CD4-positive, CD25-positive, alpha-beta regulatory T cell (primary cell): ENCODE measurements at regions not wholly inside any gene's neighbourhood (a gene's known extent, or its start where the extent isn't known, plus 50 kb on each side); places are given as distances from the start of the nearest gene placed in this dataset.

ENCODE experiments used
- ATAC-seq, 2 donors: fragments of 150-1000 bp; cut with Tn5 transposase; one replicate each; pipeline ENCODE4 v1.10.0; 2021; ENCODE audit warnings: low read depth in 2 of 2, moderate number of reproducible peaks in 2 of 2, moderate library complexity in 1 of 2
- DNase-seq, 3 donors: peaks; one replicate each; pipeline versions ENCODE4 v3.0.0 to v3.0.0-alpha.2; 2012 to 2022; ENCODE audit warnings: mixed read lengths in 1 of 3
- H3K27ac ChIP-seq: one replicate; pipeline ENCODE4 v1.7.0; 2013; ENCODE audit warnings: mild to moderate bottlenecking, low read length; ENCODE audit not compliant: insufficient read depth, poor library complexity, severe bottlenecking
- H3K27me3 ChIP-seq: one replicate; pipeline ENCODE4 v1.7.0; 2013; ENCODE audit warnings: low read length; ENCODE audit not compliant: control insufficient read depth, insufficient read depth
- H3K36me3 ChIP-seq: one replicate; pipeline ENCODE4 v1.7.0; 2013; ENCODE audit warnings: mild to moderate bottlenecking, low read length, moderate library complexity; ENCODE audit not compliant: control insufficient read depth, insufficient read depth
- H3K4me1 ChIP-seq: 2 replicates; pipeline ENCODE4 v1.7.0; 2013; ENCODE audit warnings: mild to moderate bottlenecking, low read length; ENCODE audit not compliant: insufficient read depth, control insufficient read depth, poor library complexity, severe bottlenecking
- H3K4me3 ChIP-seq: one replicate; pipeline ENCODE4 v1.7.0; 2013; ENCODE audit warnings: low read depth, mild to moderate bottlenecking, low read length, moderate library complexity
- H3K9me3 ChIP-seq, 2 experiments: 1 replicate in 1 of 2; 2 replicates in 1 of 2; pipeline ENCODE4 v1.7.0; 2013; ENCODE audit warnings: low read length in 2 of 2, mild to moderate bottlenecking in 1 of 2, moderate library complexity in 1 of 2; ENCODE audit not compliant: control insufficient read depth in 2 of 2
- H3K27ac Mint-ChIP-seq, 3 donors: one replicate each; pipeline ENCODE4 v1.8.0; 2020 to 2022; ENCODE audit warnings: mild to moderate bottlenecking in 3 of 3, mixed read lengths in 3 of 3, moderate library complexity in 2 of 3
- H3K27me3 Mint-ChIP-seq: one replicate; pipeline ENCODE4 v1.8.0; 2022; ENCODE audit warnings: mild to moderate bottlenecking, mixed read lengths
- H3K36me3 Mint-ChIP-seq: one replicate; pipeline ENCODE4 v1.8.0; 2020; ENCODE audit warnings: mixed read lengths
- H3K4me1 Mint-ChIP-seq, 4 donors: one replicate each; pipeline ENCODE4 v1.8.0; 2020 to 2022; ENCODE audit warnings: mixed read lengths in 4 of 4, mild to moderate bottlenecking in 1 of 4
- H3K4me3 Mint-ChIP-seq, 4 donors: one replicate each; pipeline ENCODE4 v1.8.0; 2020 to 2022; ENCODE audit warnings: mild to moderate bottlenecking in 4 of 4, mixed read lengths in 4 of 4, moderate library complexity in 3 of 4
- H3K9me3 Mint-ChIP-seq, 7 donors: one replicate each; pipeline ENCODE4 v1.8.0; 2020 to 2022; ENCODE audit warnings: mixed read lengths in 7 of 7, mild to moderate bottlenecking in 3 of 7, moderate library complexity in 2 of 7

DNA sequence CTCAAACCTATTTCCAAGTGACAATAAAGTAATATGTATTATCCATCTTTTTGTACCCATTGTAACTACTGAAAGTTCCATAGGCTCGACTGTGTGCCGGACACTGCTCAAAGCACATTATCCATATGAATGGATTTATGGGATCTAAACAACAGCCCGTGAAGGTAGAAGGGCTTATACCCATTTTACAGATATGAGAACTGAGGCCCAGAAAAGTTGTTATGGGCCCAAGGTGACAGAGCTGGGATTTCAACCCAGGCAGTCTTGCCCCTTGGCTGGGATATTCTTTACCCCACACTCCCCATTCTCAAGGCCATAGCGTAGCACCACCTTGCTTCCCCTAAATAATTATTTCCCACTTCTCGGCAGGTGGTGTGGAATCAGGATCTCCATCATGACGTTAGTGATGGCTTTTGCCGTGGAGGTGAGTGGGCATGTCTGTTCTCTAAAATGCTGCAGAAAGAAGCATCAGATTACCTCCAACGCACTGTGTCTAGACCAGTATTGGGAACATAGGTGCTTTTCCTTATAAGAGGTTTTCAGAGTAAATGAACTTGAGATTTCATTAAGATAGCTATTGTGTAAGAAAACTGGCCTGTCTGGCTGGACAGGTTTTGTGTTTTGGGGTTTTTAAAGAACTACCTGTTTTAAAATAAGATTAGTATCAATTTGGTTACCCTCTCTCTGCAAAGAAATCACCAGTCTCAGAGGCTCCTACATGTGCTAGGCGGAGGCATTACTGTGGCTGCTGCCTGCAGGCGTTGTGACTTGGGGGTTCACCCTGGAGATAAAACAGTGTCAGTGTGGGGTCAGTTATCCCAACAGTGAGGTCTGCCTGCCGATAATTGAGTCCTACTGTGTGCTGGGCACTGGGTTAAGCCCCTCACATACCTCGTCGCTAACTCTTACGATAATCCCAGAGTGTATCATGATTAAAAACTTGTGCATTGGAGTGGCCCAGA lies 85.1 kb upstream of the SDK1 start:
- no peaks in the 10 kb centered on the region for H3K36me3 Mint-ChIP-seq
- DNase-seq (no peak), ATAC-seq (no peak)
- no peak overlapping the region for H3K4me3 ChIP-seq
- H3K27me3 Mint-ChIP-seq: peaks cover 34% of the 10 kb centered on the region
- H3K27ac ChIP-seq: no peak overlapping the region
- H3K9me3 Mint-ChIP-seq: no peaks in the 10 kb centered on the region
- no peaks in the 10 kb centered on the region for H3K36me3 ChIP-seq
- H3K27me3 ChIP-seq: peaks cover 2% of the 10 kb centered on the region
- H3K4me1 ChIP-seq: no peaks in the 10 kb centered on the region
- no peaks in the 10 kb centered on the region for H3K9me3 ChIP-seq
- H3K4me1 Mint-ChIP-seq: no peaks in the 10 kb centered on the region
- no peak overlapping the region for H3K27ac Mint-ChIP-seq
- H3K4me3 Mint-ChIP-seq: no peak overlapping the region

DNA sequence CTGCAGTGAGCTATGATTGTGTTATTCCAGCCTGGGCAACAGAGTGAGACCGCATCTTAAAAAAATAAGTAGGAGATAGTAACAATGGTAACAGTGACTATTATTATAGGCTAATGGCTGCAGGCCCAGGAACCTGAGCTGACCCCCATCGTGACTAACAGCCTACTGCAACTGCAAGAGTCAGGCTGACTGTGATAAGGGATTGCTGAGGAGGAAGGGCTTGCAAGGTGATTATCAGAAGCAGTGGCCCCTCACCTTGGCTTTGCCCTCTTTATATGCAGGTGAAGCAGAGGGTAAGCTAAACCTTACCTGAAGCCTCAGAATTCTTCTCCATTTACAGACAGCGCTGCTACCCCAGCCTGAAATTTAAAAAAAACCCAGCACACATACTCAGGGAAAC lies 83.9 kb upstream of the SDK1 start:
- peaks cover 39% of the 10 kb centered on the region for H3K27me3 Mint-ChIP-seq
- H3K27ac ChIP-seq: no peak overlapping the region
- no peaks in the 10 kb centered on the region for H3K36me3 ChIP-seq
- H3K9me3 ChIP-seq: no peaks in the 10 kb centered on the region
- H3K36me3 Mint-ChIP-seq: no peaks in the 10 kb centered on the region
- no peaks in the 10 kb centered on the region for H3K4me1 Mint-ChIP-seq
- ATAC-seq (no peak), DNase-seq (no peak)
- H3K27me3 ChIP-seq: peaks cover 2% of the 10 kb centered on the region
- H3K4me3 ChIP-seq: no peak overlapping the region
- H3K4me3 Mint-ChIP-seq: no peak overlapping the region
- H3K4me1 ChIP-seq: no peaks in the 10 kb centered on the region
- no peak overlapping the region for H3K27ac Mint-ChIP-seq
- H3K9me3 Mint-ChIP-seq: no peaks in the 10 kb centered on the region

DNA sequence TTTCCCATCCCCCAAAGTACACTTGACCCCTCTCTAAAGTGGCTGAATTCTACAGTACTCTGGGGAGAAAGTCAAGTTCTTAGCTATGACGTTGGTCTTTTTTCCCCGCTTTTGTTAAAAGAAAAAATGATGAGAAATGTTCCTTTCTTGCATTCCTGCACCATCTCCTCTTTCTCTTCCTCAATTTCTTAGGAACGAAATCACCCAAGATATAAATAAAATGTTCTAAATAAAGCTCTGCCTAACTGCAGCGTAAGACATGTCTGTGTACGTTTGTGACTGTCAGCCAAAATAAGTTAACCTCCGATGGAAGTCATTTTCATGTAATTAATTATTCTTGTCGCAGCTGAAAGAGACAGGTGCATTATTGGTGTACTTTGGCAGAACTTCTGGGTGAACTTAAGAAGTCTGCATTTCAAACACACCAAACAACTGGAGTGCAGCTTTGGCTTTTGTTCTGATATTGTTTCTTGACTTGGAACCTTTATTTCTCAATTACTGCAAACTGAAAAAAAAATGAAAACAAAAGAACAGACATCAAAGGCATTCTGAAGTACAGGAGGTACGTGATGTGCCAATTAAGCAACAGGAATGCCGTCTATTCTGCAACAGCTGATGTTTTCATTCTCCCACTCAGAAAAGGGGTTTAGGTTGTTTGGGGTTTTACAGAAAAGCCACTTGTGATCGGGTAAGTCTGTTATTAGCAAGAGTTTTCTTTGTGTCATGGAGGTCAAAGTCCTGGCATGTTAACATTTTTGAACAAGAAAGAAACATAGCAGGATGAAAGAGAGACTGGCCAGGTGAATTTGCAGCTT lies 82.4 kb upstream of the SDK1 start:
- H3K36me3 Mint-ChIP-seq: no peaks in the 10 kb centered on the region
- Histone ChIP-seq H3K4me1 (no peaks in the 10 kb centered on the region), H3K27me3 (peaks cover 6% of the 10 kb centered on the region), H3K27ac (no peak overlapping the region), H3K4me3 (no peak overlapping the region), H3K36me3 (no peaks in the 10 kb centered on the region), H3K9me3 (no peaks in the 10 kb centered on the region)
- H3K4me3 Mint-ChIP-seq: no peak overlapping the region
- no peak for DNase-seq
- no peak overlapping the region for H3K27ac Mint-ChIP-seq
- no peak for ATAC-seq
- H3K4me1 Mint-ChIP-seq: no peaks in the 10 kb centered on the region
- H3K27me3 Mint-ChIP-seq: peaks cover 43% of the 10 kb centered on the region
- no peaks in the 10 kb centered on the region for H3K9me3 Mint-ChIP-seq

DNA sequence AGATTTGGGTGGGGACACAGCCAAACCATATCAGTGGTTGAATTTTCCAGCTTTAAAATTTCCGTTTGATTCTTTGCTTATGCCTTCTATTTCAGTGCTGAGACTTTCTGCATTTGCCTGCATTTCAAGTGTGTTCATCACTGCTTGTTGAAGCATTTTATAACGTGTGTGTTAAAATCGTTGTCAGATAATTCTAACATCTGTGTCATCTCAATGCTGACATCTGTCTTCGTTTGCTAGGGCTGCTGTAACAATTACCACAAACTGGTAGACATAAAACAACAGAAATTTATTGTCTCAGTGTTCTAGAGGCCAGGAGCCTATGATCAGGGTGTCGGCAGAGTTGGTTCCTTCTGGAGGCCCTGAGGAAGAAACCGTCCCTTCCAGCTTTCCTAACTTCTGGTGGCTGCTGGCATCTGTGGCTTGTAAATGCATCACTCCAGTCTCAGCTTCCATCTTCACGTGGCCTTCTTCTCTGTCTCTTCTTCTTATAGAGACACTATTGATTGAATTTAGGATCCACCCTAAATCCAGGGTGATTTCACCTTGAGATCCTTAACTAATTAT lies 71.1 kb upstream of the SDK1 start:
- Mint-ChIP-seq H3K27ac (no peak overlapping the region), H3K4me1 (peaks cover 0 to 9% (median 7%) of the 10 kb centered on the region in 4 donors), H3K27me3 (peaks cover 32% of the 10 kb centered on the region), H3K36me3 (no peaks in the 10 kb centered on the region), H3K4me3 (no peak overlapping the region), H3K9me3 (peaks cover 0 to 6% (median 2%) of the 10 kb centered on the region in 7 donors)
- H3K27me3 ChIP-seq: no peaks in the 10 kb centered on the region
- no peak for DNase-seq
- no peaks in the 10 kb centered on the region for H3K36me3 ChIP-seq
- no peaks in the 10 kb centered on the region for H3K4me1 ChIP-seq
- no peak for ATAC-seq
- no peak overlapping the region for H3K27ac ChIP-seq
- H3K9me3 ChIP-seq: no peaks in the 10 kb centered on the region
- H3K4me3 ChIP-seq: no peak overlapping the region

DNA sequence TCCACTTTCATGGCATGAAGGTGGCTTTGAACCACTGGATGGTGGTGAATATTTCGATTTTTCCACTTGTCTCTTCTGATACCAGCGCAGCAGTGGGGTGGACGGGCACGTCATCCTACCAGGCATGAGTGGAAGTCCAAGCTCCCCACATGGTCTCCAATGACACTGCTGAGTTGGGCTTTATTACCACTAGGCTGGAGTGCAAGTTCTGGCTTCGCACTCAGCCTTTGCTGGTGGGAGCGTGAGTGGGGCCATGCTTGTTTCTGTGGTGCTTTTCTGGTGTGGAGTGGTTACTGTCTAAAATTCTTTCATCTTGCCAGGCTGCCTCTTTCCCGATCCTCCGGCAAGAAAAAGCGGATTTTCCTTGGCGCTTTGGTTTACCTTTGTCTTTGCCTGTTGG lies 70.1 kb upstream of the SDK1 start:
- no peak overlapping the region for H3K27ac Mint-ChIP-seq
- peaks cover 0 to 2% of the 10 kb centered on the region in 2 experiments for H3K9me3 ChIP-seq
- DNase-seq: no peak
- peaks cover 0 to 12% (median 4%) of the 10 kb centered on the region in 7 donors for H3K9me3 Mint-ChIP-seq
- no peak overlapping the region for H3K4me3 Mint-ChIP-seq
- peaks cover 23% of the 10 kb centered on the region for H3K27me3 Mint-ChIP-seq
- H3K36me3 ChIP-seq: no peaks in the 10 kb centered on the region
- no peaks in the 10 kb centered on the region for H3K4me1 ChIP-seq
- H3K36me3 Mint-ChIP-seq: peaks cover 5% of the 10 kb centered on the region
- no peaks in the 10 kb centered on the region for H3K27me3 ChIP-seq
- no peak overlapping the region for H3K4me3 ChIP-seq
- peaks cover 0 to 9% (median 7%) of the 10 kb centered on the region in 4 donors for H3K4me1 Mint-ChIP-seq
- no peak for ATAC-seq
- no peak overlapping the region for H3K27ac ChIP-seq

DNA sequence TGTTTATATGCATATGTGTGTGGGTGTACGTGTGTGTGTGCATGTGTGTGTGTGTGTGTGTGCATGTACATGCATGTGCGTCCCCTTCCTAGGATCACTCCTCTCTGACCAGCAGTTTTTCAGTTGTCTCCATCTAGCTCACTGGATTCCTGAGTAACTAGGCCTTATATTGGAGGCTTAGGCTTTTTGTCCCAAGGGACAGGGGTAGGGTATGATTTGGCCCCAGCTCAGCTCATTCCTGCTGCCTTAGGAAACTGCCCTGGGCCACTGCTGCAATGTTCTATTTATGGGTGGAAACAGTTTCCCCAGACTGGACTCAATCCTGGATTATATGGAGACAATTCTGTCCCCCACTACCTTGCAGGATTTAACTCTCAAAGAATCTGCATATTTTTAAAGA lies 68.8 kb upstream of the SDK1 start:
- Histone ChIP-seq H3K4me3 (no peak overlapping the region), H3K9me3 (peaks cover 3 to 7% of the 10 kb centered on the region in 2 experiments), H3K27me3 (no peaks in the 10 kb centered on the region), H3K27ac (no peak overlapping the region), H3K36me3 (no peaks in the 10 kb centered on the region), H3K4me1 (no peaks in the 10 kb centered on the region)
- Mint-ChIP-seq H3K9me3 (peaks cover 0 to 15% (median 6%) of the 10 kb centered on the region in 7 donors), H3K4me3 (no peak overlapping the region), H3K36me3 (peaks cover 5% of the 10 kb centered on the region), H3K4me1 (peaks cover 0 to 9% (median 7%) of the 10 kb centered on the region in 4 donors), H3K27ac (no peak overlapping the region), H3K27me3 (peaks cover 11% of the 10 kb centered on the region)
- DNase-seq: no peak
- ATAC-seq: no peak

DNA sequence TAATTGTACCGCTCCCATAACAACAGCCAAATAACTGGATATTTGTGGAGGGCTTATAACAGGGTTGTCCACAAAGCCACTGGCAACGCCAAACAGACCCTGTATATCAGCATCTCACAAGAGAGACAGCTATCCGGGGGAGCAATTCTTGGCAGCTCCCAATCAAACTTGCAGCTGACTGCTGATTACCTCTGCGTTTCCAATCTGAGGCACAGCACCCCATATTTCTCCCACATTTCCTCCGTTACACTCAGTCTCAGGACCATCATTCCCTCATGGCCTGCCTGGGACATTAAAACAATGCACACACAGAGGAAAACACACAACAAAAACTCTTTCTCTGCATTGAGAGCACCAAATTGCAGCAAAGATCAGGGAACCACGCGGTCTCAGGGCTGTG lies 67.8 kb upstream of the SDK1 start:
- Mint-ChIP-seq H3K27ac (no peak overlapping the region), H3K27me3 (peaks cover 11% of the 10 kb centered on the region), H3K4me3 (no peak overlapping the region), H3K9me3 (peaks cover 0 to 15% (median 9%) of the 10 kb centered on the region in 7 donors), H3K36me3 (peaks cover 5% of the 10 kb centered on the region), H3K4me1 (peaks cover 0 to 5% (median 3%) of the 10 kb centered on the region in 4 donors)
- H3K4me1 ChIP-seq: no peaks in the 10 kb centered on the region
- no peak for DNase-seq
- H3K27ac ChIP-seq: no peak overlapping the region
- H3K36me3 ChIP-seq: no peaks in the 10 kb centered on the region
- peaks cover 3 to 7% of the 10 kb centered on the region in 2 experiments for H3K9me3 ChIP-seq
- no peak for ATAC-seq
- no peak overlapping the region for H3K4me3 ChIP-seq
- no peaks in the 10 kb centered on the region for H3K27me3 ChIP-seq
